HG03060 (cell line): ENCODE measurements at regions not wholly inside any gene's neighbourhood (a gene's known extent, or its start where the extent isn't known, plus 50 kb on each side); places are given as distances from the start of the nearest gene placed in this dataset.

ENCODE experiments used
- ATAC-seq: cut with Tn5 transposase; IDR thresholded peaks from one replicate; pipeline ENCODE4 v1.9.1; 2021; ENCODE audit warnings: low read depth, moderate number of reproducible peaks; ENCODE audit not compliant: unreplicated experiment

- no peak for ATAC-seq
Measured at GRCh38 chr15:100780208-100780800, 99.3 kb upstream of the ALDH1A3 start.

- no peak for ATAC-seq
Measured at GRCh38 chr15:100781061-100781960, 98.3 kb upstream of the ALDH1A3 start.

DNA sequence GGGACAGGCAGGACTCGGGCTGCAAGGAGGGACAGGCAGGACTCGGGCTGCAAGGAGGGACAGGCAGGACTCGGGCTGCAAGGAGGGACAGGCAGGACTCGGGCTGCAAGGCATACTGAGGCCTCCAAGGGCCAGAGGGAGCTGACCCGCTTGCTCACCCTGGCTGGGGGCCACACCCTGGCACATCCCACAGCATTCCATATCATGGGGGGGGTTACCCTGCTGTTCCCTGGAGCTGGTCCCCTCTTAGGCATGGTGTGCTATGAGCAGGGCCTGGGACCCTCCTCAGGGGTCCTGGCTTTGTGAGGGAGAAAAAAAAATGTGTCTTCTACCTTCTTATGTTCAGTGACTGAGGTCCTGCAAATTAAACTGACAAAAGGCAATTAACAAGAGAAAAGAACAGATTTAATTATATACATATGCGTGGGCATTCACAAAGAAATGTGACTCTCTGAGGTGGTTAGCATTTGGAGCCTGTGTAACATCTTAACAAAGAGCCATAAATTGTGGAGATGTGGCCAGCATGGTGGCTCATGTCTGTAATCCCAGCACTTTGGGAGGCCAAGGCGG, 97.6 kb upstream of the ALDH1A3 start:
- no peak for ATAC-seq

DNA sequence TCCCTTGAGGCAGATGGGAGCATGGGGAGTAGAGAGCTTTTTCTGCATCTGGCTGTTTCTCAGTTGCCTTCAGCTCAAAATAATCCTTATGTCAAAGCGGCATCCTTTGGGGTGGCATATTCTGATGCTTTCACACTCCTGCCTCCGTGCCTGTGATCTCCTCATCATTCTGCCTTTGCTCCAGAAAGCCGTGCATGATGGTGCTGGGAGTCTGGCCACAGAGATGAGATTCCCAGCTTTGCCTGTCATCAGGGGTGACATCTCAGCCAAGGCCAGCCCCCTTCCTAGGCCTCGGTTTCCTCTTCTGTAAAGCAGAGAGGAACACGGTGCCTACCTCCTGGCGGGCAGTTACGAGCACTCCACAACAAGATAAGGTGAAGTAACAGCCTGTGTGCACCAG, 96.3 kb upstream of the ALDH1A3 start:
- ATAC-seq: no peak

DNA sequence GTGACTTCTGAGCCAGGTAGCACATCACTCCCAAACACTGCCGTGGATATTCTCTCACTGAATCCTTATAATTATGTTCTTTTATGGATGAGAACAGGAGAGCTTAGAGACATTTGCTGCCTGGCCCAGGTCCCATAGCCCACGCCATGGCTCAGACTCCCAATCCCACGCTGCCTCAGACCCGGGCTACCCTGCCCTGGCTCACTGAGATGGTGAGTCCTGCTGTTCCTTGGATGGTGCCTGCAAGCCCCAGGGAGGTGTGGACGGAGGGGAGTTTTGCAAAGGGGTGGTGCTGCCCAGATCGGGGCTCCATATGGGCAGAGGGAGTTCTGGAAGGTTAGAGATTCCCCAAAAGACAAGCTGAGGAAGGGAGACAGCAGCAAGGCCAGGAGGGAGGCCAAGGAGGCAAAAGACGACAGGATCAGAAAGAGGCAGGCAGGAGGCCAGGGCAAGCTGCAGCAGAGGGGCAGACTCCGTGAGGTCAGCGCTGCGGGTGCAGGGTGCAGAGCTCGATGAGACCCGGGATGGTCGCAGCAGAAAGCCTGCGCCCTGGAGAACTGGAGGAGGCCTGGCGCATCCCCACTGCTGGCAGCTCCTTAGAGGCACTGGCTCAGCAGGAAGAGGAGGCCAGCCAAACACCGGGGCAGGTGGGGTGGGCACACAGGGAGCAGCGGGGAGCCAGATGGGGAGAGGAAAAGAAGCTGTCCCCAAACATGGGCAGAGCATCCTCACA, 95.7 kb upstream of the ALDH1A3 start:
- ATAC-seq: no peak

- no peak for ATAC-seq
Measured at GRCh38 chr15:100784493-100785180, 95.0 kb upstream of the ALDH1A3 start.

GRCh38 chr15:100785181-100786138, 94.2 kb upstream of the ALDH1A3 start:
- no peak for ATAC-seq

- no peak for ATAC-seq
Measured at GRCh38 chr15:100786139-100786531, 93.5 kb upstream of the ALDH1A3 start.

DNA sequence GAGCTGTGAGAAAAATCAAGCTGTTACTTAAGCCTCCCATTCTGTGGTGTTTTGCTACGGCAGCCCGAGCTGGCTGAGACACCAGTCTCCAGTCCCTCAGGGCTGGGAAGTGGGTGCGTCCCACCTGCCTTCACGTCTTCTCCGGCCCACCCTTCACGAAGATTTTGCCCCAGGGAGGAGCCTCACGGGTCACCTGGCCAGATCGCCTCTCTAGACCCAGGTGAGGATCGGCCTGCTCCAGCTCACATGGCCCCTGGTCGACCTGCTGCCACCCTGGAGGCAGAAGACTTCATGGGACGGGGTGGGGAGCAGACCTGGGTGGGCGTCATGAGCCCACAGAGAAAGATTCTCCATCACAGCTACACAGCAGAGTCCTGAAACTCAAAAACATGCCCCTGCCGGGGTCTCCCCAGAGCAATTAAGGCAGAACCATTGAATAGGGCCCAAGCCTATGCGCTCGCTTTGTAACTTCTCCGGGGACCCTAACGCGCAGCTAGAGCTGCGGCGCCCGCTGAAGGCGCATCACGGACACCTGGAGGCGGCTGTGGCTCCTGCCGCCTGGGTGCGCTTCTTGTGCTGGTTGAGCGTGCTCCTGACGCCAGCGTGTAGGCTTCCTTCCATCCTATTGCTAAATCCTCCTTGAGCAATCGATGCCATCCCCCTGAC, 92.6 kb upstream of the ALDH1A3 start:
- ATAC-seq: no peak

GRCh38 chr15:100787567-100788417, 91.8 kb upstream of the ALDH1A3 start:
- ATAC-seq: no peak

- ATAC-seq: no peak
Measured at GRCh38 chr15:100788418-100789105, 91.1 kb upstream of the ALDH1A3 start.

DNA sequence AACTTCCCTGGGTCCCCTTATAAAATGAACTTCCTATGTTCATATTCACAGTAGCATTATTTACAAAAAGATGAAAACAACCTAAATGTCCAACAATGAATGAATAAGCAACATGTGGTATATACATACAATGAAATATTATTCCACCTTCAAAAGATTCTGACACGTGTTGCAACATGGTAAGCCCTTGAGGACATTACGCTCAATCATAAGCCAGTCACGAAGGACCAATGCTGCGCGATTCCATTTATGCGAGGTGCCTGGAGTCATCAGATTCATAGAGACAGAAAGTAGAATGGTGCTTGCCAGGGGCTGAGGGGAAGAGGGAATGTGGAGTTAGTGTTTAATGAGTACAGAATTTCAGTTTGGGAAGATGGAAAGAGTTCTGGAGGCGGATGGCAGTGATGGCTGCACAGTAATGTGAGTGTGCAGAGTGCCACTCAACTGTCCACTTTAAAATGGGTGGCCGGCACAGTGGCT, 88.8 kb upstream of the ALDH1A3 start:
- no peak for ATAC-seq

- ATAC-seq: no peak
Measured at GRCh38 chr15:100794008-100794407, 85.6 kb upstream of the ALDH1A3 start.

- no peak for ATAC-seq
Measured at GRCh38 chr15:100801256-100801900, 78.3 kb upstream of the ALDH1A3 start.

- ATAC-seq: no peak
Measured at GRCh38 chr15:100802421-100803170, 77.0 kb upstream of the ALDH1A3 start.

DNA sequence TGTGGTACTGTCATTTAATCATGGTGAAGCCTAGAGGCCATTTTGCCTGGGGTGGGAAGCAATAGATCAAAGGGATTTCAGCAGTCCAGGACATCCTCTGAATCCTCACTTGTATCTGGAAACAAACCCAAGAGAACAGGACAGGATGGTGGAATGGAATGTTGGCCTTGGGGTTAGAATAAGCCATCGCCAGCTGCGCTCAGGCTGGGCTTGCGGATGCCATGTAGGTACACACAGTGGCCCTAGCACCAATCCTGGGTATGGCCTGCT, 76.5 kb upstream of the ALDH1A3 start:
- ATAC-seq: no peak
